ENCODE measurements at regions not wholly inside any gene's neighbourhood (a gene's known extent, or its start where the extent isn't known, plus 50 kb on each side); places are given as distances from the start of the nearest gene placed in this dataset.

DNA sequence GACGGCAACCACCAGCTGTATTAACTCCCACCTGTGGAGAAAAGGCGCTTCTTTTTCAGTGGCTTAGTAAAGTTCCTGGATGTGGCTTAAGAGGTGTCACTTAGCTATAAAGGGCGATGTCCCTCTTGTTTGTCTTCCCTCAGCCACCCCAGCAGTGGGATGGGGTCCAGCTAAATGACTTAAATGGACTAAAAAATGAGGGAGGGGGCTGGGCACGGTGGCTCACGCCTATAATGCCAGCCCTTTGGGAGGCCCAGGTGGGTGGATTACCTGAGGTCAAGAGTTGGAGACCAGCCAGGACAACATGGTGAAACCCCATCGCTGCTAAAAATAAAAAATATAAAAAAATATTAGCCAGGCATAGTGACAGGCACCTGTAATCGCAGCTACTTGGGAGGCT lies 667.5 kb upstream of the RBFOX1 start:
- DNase-seq (ENCODE audit: low spot score), result no peak

- no peak for DNase-seq (ENCODE audit: low spot score)
Observed at GRCh38 chr16:6663668-6664067, 669.0 kb upstream of the RBFOX1 start.

GRCh38 chr16:6656760-6657159 lies 675.9 kb upstream of the RBFOX1 start:
- DNase-seq (ENCODE audit: low spot score), result no peak

DNA sequence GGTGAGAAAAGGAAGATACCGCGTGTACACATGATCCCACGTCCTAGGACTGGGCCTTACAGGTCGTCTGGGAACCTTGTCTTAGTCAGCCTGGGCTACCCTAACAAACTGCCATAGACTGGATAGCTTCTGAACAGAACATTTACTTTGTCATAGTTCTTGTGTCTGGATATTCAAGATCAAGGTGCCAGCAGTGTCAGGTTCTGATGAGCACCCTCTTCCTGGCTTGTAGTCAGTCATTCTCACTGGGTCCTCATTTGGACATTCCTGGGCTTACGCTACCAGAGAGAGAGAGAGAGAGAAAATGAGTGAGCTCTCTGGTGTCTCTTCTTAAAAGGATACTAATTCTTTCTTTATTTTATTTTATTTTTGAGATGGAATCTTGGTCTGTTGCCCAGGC lies 685.8 kb upstream of the RBFOX1 start:
- DNase-seq (ENCODE audit: low spot score), result no peak

GRCh38 chr16:6645768-6646568 lies 686.7 kb upstream of the RBFOX1 start:
- no peak for DNase-seq (ENCODE audit: low spot score)

GRCh38 chr16:6644916-6645315 lies 687.7 kb upstream of the RBFOX1 start:
- no peak for DNase-seq (ENCODE audit: low spot score)

DNA sequence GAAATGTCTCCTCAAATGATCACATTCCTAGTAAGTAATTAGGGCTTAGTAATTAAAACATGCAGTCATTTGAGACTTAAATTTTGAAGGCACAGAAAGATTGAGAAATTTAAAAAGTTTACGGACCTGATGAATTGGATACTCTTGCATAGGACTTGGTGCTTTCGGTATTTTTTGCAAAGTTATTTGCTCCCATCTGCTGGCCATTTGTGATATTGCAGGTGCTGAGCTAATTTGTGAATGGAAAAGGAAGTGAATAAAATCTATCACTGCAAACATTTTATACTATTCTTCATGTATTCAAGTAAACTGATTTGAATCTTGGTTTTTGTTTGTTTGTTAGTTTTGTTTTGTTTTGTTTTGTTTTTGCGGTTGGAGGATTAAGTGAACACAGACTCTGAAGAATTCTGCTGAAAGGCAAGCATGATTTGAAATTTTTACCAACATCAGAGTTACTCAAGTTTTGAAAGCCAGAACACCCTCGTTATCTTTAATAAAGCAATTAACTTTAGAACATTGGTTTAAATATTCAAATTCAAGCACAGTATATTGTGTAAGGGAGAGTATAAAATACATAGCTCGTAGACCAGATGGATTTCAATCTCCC lies 689.5 kb upstream of the RBFOX1 start:
- peak; percentile 32 for DNase-seq (ENCODE audit: low spot score)

DNA sequence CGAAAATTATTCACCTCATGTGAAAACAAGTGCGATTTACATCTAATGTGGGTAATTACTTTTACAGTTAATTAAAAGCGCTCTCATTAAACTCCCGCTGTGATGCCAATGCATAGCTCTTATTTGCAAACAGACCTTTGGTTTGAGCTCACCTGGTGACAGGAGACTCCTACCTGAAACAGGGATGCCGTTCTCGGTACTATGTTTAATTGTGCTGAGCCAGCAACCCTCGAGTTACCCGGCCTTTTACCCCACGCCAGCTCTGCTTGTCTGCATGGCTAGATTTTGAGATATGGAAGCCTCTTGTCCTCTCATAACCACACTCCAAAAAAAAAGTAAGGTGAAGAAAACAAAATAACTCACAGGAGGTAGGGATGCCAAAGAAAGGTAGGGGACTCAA lies 690.4 kb upstream of the RBFOX1 start:
- DNase-seq (ENCODE audit: low spot score), result no peak

DNA sequence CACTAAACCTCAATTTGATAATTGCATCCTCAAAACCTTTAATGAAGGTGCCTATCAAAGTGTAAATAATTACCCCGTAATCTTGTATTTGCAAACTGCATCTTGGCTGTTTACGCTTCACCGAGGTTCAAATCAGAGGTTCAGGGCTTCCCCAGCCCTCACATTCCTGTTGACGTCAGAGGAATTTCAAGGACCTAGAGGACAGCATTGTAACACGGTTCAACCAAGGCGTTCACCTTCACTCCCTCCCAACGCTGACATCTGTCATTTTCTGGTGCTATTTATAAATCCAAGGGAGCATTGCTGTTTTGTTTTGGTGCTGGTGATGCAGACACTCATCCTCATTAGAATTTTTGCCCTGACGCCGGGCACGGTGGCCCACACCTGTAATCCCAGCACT lies 691.6 kb upstream of the RBFOX1 start:
- no peak for DNase-seq (ENCODE audit: low spot score)

- DNase-seq (ENCODE audit: low spot score), result no peak
Observed at GRCh38 chr16:6636457-6636856, 696.2 kb upstream of the RBFOX1 start.

DNA sequence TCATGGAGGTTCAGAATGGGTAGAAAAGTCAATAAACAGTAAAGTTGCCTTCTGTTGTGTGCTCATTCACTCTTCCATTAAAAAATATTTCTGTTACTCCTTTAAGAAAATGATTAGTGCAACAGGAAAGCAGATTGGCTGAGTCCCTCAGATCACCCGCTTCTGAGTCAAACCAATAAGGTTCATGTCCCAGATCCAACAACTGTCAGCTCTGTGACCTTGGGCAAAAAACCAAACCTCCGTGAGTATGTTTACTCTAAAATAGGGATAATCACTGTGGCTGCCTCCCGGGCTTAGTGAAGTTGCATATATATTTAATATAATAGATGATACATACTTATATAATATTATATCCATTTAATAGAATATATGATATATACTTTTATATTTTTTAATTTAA lies 698.5 kb upstream of the RBFOX1 start:
- DNase-seq (ENCODE audit: low spot score), result no peak

DNA sequence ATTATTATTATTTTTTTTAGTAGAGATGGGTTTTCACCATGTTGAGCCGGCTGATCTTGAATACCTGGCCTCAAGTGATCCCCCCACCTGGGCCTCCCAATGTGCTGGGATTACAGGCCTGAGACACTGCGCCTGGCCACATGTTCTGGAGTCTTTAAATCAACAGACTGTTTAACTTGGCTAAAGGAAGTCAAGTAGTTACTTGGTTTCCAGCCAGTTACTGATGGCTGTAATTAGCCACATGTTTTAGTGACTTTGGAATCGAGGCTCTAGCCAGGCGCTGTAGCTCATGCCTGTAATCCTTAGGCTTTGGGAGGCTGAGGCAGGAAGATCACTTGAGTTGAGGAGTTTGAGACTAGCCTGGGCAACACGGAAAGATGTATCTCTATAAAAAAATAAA lies 699.2 kb upstream of the RBFOX1 start:
- DNase-seq (ENCODE audit: low spot score), result no peak

- DNase-seq (ENCODE audit: low spot score), result no peak
Observed at GRCh38 chr16:6629110-6629509, 703.5 kb upstream of the RBFOX1 start.

DNA sequence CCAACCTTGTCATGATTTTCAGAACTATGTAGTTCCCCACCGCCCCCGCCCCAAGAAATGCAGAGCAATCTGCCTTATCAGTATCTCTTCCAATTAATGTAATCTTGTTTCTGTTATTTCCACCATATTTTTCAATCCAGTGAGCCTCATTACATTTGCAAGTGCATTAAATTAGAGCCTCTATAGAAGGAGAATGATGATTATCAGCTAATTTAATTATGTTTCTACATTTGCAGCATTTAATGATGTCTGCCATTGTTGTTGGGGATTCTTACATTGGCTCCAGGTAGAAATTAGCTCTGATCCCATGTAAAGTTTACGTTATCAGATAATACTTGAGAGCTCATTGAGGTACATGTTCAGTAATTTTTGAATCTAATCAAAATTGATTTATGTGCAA lies 707.0 kb upstream of the RBFOX1 start:
- no peak for DNase-seq (ENCODE audit: low spot score)

- DNase-seq (ENCODE audit: low spot score), result no peak
Observed at GRCh38 chr16:6618874-6619273, 713.8 kb upstream of the RBFOX1 start.

DNA sequence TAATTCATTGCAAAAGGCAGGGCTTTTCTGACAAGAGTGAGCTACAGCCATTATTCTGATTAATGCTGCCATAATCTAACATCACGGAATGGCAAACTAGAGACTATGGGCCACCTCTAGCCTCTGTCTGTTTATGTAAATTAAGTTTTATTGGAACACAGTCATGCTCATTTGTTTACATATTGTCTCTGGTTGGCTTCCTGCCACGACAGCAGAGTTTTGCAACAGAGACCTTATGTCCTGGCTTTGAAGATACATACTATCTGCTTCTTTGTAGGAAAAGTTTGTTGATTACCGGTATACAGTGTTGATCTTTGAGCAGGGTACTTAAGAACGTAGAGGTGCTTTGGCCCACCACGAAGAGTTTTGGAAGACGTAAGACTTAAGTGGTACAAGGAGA lies 715.9 kb upstream of the RBFOX1 start:
- DNase-seq (ENCODE audit: low spot score), result no peak

- DNase-seq (ENCODE audit: low spot score), result no peak
Observed at GRCh38 chr16:6615636-6616035, 717.0 kb upstream of the RBFOX1 start.

DNA sequence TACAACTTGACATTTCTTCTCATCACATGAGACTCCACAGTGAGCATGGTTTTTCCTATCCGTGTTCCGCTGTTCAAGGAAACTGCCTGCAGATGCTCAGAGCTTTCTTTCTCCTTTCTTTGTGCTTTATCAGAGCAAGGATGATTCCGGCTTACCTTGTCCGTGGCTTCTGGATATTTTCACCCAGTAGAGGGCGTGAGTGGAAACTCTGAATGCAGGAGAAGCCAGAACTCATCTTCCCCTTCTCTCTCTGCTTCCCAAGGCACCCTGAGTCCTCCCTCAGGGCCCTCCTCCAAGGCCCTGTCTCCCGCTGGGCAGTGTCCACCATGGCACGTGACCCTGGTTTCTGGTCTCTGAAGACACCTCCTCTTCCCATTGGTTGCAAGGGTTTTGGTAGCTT lies 721.1 kb upstream of the RBFOX1 start:
- peak; percentile 17 for DNase-seq (ENCODE audit: low spot score)

DNA sequence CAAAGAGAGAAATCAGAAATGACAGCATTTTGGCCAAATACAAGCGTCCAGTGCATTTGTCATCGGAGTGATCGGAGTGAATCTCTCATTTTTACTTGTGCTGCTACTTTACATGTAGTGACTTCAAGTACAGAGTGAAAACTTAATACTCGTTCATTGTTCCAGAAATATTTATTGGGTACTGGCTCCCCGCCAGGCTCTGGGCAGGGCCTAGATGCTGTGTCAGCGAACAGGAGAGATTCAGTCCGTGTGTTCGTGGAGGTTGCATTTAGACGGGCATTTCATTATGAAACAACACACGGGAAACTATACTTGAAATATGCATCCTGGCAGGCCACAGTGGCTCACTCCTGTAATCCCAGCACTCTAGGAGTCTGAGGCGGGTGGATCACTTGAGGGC lies 727.2 kb upstream of the RBFOX1 start:
- no peak for DNase-seq (ENCODE audit: low spot score)

GRCh38 chr16:6603780-6604325 lies 728.8 kb upstream of the RBFOX1 start:
- no peak for DNase-seq (ENCODE audit: low spot score)

GRCh38 chr16:6602405-6602804 lies 730.2 kb upstream of the RBFOX1 start:
- no peak for DNase-seq (ENCODE audit: low spot score)

DNA sequence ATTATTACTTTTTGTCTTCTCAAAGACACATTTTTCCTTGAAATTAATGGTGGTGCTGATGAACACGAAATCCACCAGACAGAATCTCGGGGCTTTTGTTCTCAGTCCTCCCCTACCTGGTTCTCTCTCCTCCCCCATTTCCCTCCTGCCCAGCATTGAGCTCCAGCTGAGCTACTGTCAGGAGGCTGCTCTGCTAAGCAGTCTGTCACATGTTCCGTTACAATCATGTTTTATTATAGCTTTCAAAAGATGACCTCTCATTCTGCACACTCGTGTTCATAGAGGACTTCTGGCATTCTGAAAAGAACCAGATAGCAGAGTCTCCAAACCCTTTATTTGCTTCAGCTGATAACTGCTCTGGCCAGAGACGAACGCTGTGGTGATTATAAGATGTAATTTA lies 732.5 kb upstream of the RBFOX1 start:
- DNase-seq (ENCODE audit: low spot score), result no peak

DNA sequence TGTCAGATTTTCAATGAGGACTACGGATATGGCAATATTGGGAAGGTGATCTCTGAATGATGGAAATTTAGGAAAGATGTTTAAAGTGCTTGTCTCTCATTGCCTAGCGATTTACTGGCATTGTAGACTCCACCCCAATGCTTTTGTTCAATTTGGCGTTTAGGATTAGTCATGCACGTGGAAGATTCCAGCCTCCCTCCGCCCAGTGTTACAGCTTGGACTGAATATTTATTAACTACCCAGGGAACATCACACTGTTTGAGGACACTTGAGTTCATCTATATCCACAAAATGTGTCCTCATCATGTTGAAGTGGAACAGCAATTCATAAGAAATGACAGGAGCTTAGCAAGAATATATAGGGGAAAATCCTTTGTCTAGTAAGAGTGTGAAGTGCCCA lies 738.8 kb upstream of the RBFOX1 start:
- DNase-seq (ENCODE audit: low spot score), result no peak

DNA sequence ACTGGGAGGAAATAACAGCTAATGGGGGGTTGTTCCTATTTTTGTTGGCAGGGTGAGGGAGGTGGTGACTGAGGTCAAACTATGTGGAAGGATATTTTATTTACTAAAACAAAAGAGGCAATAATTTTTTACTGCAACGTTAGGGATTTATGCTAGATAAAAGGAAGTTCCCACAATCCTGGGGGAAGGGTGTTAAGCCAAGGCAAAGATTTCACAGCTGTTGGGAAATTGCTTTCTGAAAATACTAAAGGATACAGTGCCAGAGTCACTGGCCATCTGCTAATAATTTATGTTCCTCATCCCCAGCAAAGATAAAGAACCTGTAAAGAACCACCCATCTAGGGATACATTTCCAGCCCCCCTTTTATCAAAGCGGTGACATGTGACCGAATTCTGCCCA lies 756.0 kb upstream of the RBFOX1 start:
- no peak for DNase-seq (ENCODE audit: low spot score)
